Fibroblast of lung (primary cell): ENCODE measurements at regions not wholly inside any gene's neighbourhood (a gene's known extent, or its start where the extent isn't known, plus 50 kb on each side); places are given as distances from the start of the nearest gene placed in this dataset.

Experiments used
- DNase-seq, 2 donors: peaks; one replicate each; pipeline versions ENCODE4 v3.0.0 to v3.0.0-alpha.2; 2010; ENCODE audit warnings: low read depth in 2 of 2
- H2AFZ ChIP-seq: 2 replicates; pipeline ENCODE4 v1.5.1; 2012; ENCODE audit warnings: low read length, control low read depth, inconsistent platforms
- H3K27ac ChIP-seq: 2 replicates; pipeline ENCODE4 v1.5.1; 2011; ENCODE audit warnings: low read length, control low read depth; ENCODE audit not compliant: insufficient read depth
- H3K27me3 ChIP-seq: 2 replicates; pipeline ENCODE4 v1.5.1; 2011; ENCODE audit warnings: mild to moderate bottlenecking, low read length; ENCODE audit not compliant: control insufficient read depth, insufficient read depth
- H3K36me3 ChIP-seq: 2 replicates; pipeline ENCODE4 v1.5.1; 2011; ENCODE audit warnings: low read length; ENCODE audit not compliant: control insufficient read depth, insufficient read depth
- H3K4me1 ChIP-seq: 2 replicates; pipeline ENCODE4 v1.5.1; 2011; ENCODE audit warnings: low read length; ENCODE audit not compliant: control insufficient read depth, insufficient read depth; ENCODE audit errors: extremely low read depth
- H3K4me2 ChIP-seq: 2 replicates; pipeline ENCODE4 v1.5.1; 2011; ENCODE audit warnings: low read length, control low read depth; ENCODE audit not compliant: insufficient read depth; ENCODE audit errors: extremely low read depth
- H3K4me3 ChIP-seq, 4 experiments: fragments of 200-600 bp in 1 of 4; sonication (generic) in 1 of 4; replicated peaks in 1 of 4; 2 replicates each; pipeline ENCODE4 v1.5.1; 2011 to 2016; ENCODE audit warnings: low read length in 4 of 4, low read depth in 3 of 4, mild to moderate bottlenecking in 3 of 4, control low read depth in 2 of 4, inconsistent platforms in 1 of 4, mixed read lengths in 1 of 4; ENCODE audit not compliant: insufficient read depth in 1 of 4; ENCODE audit errors: control extremely low read depth in 1 of 4
- H3K79me2 ChIP-seq: 2 replicates; pipeline ENCODE4 v1.5.1; 2012; ENCODE audit warnings: mild to moderate bottlenecking, low read length, inconsistent platforms; ENCODE audit not compliant: control insufficient read depth, insufficient read depth
- H3K9ac ChIP-seq: 2 replicates; pipeline ENCODE4 v1.5.1; 2011; ENCODE audit warnings: mild to moderate bottlenecking, low read length, control low read depth; ENCODE audit not compliant: insufficient read depth
- H3K9me3 ChIP-seq: 2 replicates; pipeline ENCODE4 v1.5.1; 2012; ENCODE audit warnings: low read depth, low read length; ENCODE audit not compliant: control insufficient read depth, insufficient read depth
- H4K20me1 ChIP-seq: 2 replicates; pipeline ENCODE4 v1.5.1; 2011; ENCODE audit warnings: low read length; ENCODE audit not compliant: control insufficient read depth, insufficient read depth; ENCODE audit errors: extremely low read depth
- EZH2 ChIP-seq: IDR thresholded peaks from 2 replicates; pipeline ENCODE4 v1.5.1; 2012; ENCODE audit warnings: low read length, control low read depth, mild to moderate bottlenecking; ENCODE audit errors: missing control alignments
- TF ChIP-seq, protein P1 (sequence below), 2 donors: IDR thresholded peaks in 1 of 2; conservative IDR thresholded peaks in 1 of 2; 1 replicate in 1 of 2; 2 replicates in 1 of 2; pipeline ENCODE4 v1.5.1; 2011 to 2012; ENCODE audit warnings: low read length in 2 of 2, control low read depth in 1 of 2, inconsistent platforms in 1 of 2, low read depth in 1 of 2, mild to moderate bottlenecking in 1 of 2

DNA sequence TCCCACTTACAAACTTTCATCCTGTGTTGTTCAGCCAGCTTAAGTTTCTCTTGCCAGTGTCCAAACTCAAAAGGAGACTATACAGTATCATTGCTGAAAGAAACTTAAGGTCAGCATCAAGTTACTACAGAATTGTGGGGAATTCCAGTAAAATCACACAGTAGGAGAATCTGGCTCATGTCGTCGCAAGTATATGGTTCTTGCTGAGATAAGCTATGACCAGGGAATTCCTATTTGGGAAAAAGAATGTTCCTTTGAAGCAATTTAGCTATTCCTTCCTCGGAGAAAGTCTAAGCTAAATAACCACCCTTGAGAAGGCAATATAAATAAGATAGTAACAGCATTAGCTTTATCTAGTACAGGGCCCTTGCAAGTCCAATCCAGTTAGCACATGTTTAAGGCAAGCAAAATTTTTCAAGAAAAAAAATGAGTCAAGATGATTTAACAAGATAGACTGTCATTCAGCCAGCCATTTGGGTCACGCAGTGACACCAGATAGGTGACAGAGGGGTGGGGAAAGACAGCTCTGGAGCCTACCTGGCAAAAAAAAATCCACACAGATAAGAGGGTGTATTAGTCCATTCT, 78.2 kb upstream of the THBS1 start:
- Histone ChIP-seq H3K9me3 (no peaks in the 10 kb centered on the region), H3K27ac (no peak overlapping the region), H3K79me2 (no peaks in the 10 kb centered on the region), H3K36me3 (no peaks in the 10 kb centered on the region), H3K27me3 (no peaks in the 10 kb centered on the region), H3K4me3 (no peak overlapping the region), H3K4me2 (no peak overlapping the region), H4K20me1 (no peaks in the 10 kb centered on the region), H2AFZ (no peak overlapping the region), H3K9ac (no peak overlapping the region), H3K4me1 (peaks cover 17% of the 10 kb centered on the region)
- TF ChIP-seq EZH2 = no peak
- TF ChIP-seq, protein P1, sequence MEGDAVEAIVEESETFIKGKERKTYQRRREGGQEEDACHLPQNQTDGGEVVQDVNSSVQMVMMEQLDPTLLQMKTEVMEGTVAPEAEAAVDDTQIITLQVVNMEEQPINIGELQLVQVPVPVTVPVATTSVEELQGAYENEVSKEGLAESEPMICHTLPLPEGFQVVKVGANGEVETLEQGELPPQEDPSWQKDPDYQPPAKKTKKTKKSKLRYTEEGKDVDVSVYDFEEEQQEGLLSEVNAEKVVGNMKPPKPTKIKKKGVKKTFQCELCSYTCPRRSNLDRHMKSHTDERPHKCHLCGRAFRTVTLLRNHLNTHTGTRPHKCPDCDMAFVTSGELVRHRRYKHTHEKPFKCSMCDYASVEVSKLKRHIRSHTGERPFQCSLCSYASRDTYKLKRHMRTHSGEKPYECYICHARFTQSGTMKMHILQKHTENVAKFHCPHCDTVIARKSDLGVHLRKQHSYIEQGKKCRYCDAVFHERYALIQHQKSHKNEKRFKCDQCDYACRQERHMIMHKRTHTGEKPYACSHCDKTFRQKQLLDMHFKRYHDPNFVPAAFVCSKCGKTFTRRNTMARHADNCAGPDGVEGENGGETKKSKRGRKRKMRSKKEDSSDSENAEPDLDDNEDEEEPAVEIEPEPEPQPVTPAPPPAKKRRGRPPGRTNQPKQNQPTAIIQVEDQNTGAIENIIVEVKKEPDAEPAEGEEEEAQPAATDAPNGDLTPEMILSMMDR (conservative IDR thresholded peaks at IDR 0.05 in 1 of 2, IDR thresholded peaks at IDR 0.05 in 1 of 2; ENCODE audit: low read depth in 1 of 2, low read length in 2 of 2) = no peak
- peak in 1 of 2 donors; percentile 72 for DNase-seq

DNA sequence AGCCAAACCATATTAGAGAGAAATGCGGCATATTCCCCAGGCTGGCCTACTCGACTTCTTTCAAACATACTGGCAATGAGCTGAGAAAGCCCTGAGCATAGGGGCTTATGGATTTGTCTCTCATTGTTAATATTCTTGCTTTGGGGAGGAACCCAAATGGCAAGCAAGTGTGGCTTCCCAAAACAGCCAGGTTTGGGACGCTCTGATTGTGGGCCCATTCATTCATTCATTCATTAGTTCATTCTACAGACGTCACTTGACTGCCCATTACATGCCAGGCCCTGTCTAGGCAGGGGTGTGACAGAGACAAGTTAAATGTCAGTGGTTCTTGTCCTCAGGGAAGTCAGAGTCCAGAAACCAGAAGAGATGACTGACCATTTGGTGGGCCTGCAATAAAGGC, 77.4 kb upstream of the THBS1 start:
- H3K27ac ChIP-seq = no peak overlapping the region
- TF ChIP-seq, protein P1 (conservative IDR thresholded peaks at IDR 0.05 in 1 of 2, IDR thresholded peaks at IDR 0.05 in 1 of 2; ENCODE audit: low read depth in 1 of 2, low read length in 2 of 2) = no peak
- no peak for TF ChIP-seq EZH2
- H3K9me3 ChIP-seq = no peaks in the 10 kb centered on the region
- no peaks in the 10 kb centered on the region for H3K36me3 ChIP-seq
- no peak overlapping the region for H3K4me3 ChIP-seq
- H3K27me3 ChIP-seq = no peaks in the 10 kb centered on the region
- H4K20me1 ChIP-seq = no peaks in the 10 kb centered on the region
- no peak overlapping the region for H2AFZ ChIP-seq
- DNase-seq = no peak
- peaks cover 15% of the 10 kb centered on the region for H3K4me1 ChIP-seq
- H3K9ac ChIP-seq = no peak overlapping the region
- no peaks in the 10 kb centered on the region for H3K79me2 ChIP-seq
- no peak overlapping the region for H3K4me2 ChIP-seq

DNA sequence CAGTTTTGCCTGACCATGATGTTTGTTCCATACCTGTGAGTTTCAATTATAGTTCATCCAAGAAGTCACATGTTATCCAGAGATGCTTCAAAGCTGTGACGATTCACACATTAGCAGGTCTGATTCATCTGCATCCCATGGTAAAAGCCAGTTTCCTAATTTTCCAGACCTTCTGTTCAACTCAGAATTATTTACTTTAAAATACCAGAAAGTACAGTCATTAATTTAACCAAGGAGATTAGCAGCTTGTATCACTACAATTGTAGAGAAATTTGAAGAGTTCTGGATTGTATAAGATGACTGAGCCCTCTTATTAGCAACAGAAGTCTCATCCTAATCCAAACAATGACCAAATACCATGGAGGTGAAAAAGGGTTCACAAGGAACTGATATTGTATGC, 76.1 kb upstream of the THBS1 start:
- H3K4me2 ChIP-seq = peak overlapping the region; percentile 17
- no peak overlapping the region for H3K9ac ChIP-seq
- DNase-seq = peak; percentile 59 to 95

More for the DNA sequence above, 76.1 kb upstream of the THBS1 start:
- Histone ChIP-seq H3K36me3 (no peaks in the 10 kb centered on the region), H4K20me1 (no peaks in the 10 kb centered on the region), H3K4me1 (peaks cover 13% of the 10 kb centered on the region), H3K9me3 (no peaks in the 10 kb centered on the region), H3K79me2 (no peaks in the 10 kb centered on the region), H2AFZ (no peak overlapping the region), H3K4me3 (no peak overlapping the region), H3K27me3 (no peaks in the 10 kb centered on the region), H3K27ac (peak overlapping the region; percentile 73)
- TF ChIP-seq, protein P1 (conservative IDR thresholded peaks at IDR 0.05 in 1 of 2, IDR thresholded peaks at IDR 0.05 in 1 of 2; ENCODE audit: low read depth in 1 of 2, low read length in 2 of 2) = no peak
- no peak for TF ChIP-seq EZH2
